Natural killer cell (primary cell): ENCODE measurements at regions not wholly inside any gene's neighbourhood (a gene's known extent, or its start where the extent isn't known, plus 50 kb on each side); places are given as distances from the start of the nearest gene placed in this dataset.

Experiments used
- ATAC-seq, 3 donors: fragments of 150-1000 bp in 2 of 3; fragments of 200-7000 bp in 1 of 3; cut with Tn5 transposase; 1 replicate in 1 of 3; 2 replicates in 2 of 3; pipeline ENCODE4 v1.10.0; 2021; ENCODE audit warnings: mild to moderate bottlenecking in 2 of 3, moderate library complexity in 2 of 3
- DNase-seq, 2 donors: peaks; one replicate each; pipeline versions ENCODE4 v3.0.0 to v3.0.0-alpha.2; 2013 to 2021; ENCODE audit warnings: mixed read lengths in 1 of 2
- H3K27ac ChIP-seq: one replicate; pipeline ENCODE4 v1.5.1; 2013; ENCODE audit warnings: mild to moderate bottlenecking, low read length
- H3K27me3 ChIP-seq: one replicate; pipeline ENCODE4 v1.6.1; 2013; ENCODE audit warnings: low read length; ENCODE audit not compliant: control insufficient read depth, insufficient read depth
- H3K36me3 ChIP-seq: one replicate; pipeline ENCODE4 v1.6.1; 2013; ENCODE audit warnings: low read length; ENCODE audit not compliant: control insufficient read depth, insufficient read depth
- H3K4me1 ChIP-seq: one replicate; pipeline ENCODE4 v1.6.1; 2013; ENCODE audit warnings: low read length; ENCODE audit not compliant: control insufficient read depth, insufficient read depth
- H3K4me3 ChIP-seq: one replicate; pipeline ENCODE4 v1.5.1; 2013; ENCODE audit warnings: low read length
- H3K9me3 ChIP-seq: one replicate; pipeline ENCODE4 v1.6.1; 2013; ENCODE audit warnings: low read length; ENCODE audit not compliant: control insufficient read depth, insufficient read depth
- H3K27ac Mint-ChIP-seq, 2 donors: one replicate each; pipeline ENCODE4 v1.8.0; 2022; ENCODE audit warnings: mild to moderate bottlenecking in 2 of 2, mixed read lengths in 2 of 2, moderate library complexity in 1 of 2
- H3K27me3 Mint-ChIP-seq, 2 donors: one replicate each; pipeline ENCODE4 v1.8.0; 2022; ENCODE audit warnings: low read depth in 2 of 2, mixed read lengths in 2 of 2
- H3K36me3 Mint-ChIP-seq: one replicate; pipeline ENCODE4 v1.8.0; 2022; ENCODE audit warnings: mixed read lengths
- H3K4me1 Mint-ChIP-seq, 2 donors: one replicate each; pipeline ENCODE4 v1.8.0; 2022; ENCODE audit warnings: mixed read lengths in 2 of 2
- H3K4me3 Mint-ChIP-seq: one replicate; pipeline ENCODE4 v1.8.0; 2022; ENCODE audit warnings: mild to moderate bottlenecking, moderate library complexity, mixed read lengths
- H3K9me3 Mint-ChIP-seq, 2 donors: one replicate each; pipeline ENCODE4 v1.8.0; 2022; ENCODE audit warnings: mixed read lengths in 2 of 2
- WGBS: methylation state at CpG from one replicate; pipeline ENCODE4 v1.1.7; 2013; ENCODE audit warnings: missing lambda C conversion rate; ENCODE audit not compliant: insufficient coverage; 5-methylcytosine and 5-hydroxymethylcytosine counted together
- intact Hi-C: fragments of 100-400 bp; cut with micrococcal nuclease; formaldehyde crosslinking; loops from one replicate; pipeline ENCODE4 v1.14.2; 2022
- TF ChIP-seq, protein P1 (sequence below): fragments of 200-600 bp; IDR thresholded peaks from one replicate; pipeline ENCODE4 v1.8.0; 2022; ENCODE audit warnings: antibody characterized with exemption

DNA sequence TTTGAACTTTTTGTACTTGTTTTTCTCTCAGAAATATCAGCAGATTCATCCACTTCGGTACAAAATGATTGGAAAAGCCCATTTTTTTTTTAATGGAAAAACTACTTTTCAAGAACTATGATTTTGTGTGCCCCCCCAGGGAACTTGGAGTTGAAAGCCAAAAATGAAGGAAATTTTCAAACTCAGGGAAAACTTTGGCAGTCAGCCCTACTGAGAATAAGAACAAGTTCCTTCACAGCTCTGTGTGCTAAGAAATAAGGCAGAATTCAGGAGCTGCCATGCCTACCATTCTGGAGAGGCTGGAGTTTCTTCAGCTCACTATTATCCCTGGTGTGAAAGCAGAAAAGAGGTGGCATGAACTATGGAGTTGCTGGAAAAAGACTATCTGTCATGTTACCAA lies 226.0 kb upstream of the SLC35G4 start:
- no peak overlapping the region for H3K27ac Mint-ChIP-seq
- no peaks in the 10 kb centered on the region for H3K4me1 Mint-ChIP-seq
- no peak overlapping the region for H3K4me3 Mint-ChIP-seq
- H3K27me3 Mint-ChIP-seq, result no peaks in the 10 kb centered on the region
- Histone ChIP-seq H3K36me3 (no peaks in the 10 kb centered on the region), H3K4me3 (no peak overlapping the region), H3K9me3 (no peaks in the 10 kb centered on the region), H3K27me3 (no peaks in the 10 kb centered on the region), H3K27ac (no peak overlapping the region), H3K4me1 (no peaks in the 10 kb centered on the region)
- H3K9me3 Mint-ChIP-seq, result peaks cover 0 to 4% of the 10 kb centered on the region in 2 donors
- no peak for DNase-seq
- TF ChIP-seq, protein P1, sequence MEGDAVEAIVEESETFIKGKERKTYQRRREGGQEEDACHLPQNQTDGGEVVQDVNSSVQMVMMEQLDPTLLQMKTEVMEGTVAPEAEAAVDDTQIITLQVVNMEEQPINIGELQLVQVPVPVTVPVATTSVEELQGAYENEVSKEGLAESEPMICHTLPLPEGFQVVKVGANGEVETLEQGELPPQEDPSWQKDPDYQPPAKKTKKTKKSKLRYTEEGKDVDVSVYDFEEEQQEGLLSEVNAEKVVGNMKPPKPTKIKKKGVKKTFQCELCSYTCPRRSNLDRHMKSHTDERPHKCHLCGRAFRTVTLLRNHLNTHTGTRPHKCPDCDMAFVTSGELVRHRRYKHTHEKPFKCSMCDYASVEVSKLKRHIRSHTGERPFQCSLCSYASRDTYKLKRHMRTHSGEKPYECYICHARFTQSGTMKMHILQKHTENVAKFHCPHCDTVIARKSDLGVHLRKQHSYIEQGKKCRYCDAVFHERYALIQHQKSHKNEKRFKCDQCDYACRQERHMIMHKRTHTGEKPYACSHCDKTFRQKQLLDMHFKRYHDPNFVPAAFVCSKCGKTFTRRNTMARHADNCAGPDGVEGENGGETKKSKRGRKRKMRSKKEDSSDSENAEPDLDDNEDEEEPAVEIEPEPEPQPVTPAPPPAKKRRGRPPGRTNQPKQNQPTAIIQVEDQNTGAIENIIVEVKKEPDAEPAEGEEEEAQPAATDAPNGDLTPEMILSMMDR, result no peak
- 0% methylated on average over 1 of the region's 1 CpG for WGBS
- intact Hi-C loops, result no loop called here
- no peaks in the 10 kb centered on the region for H3K36me3 Mint-ChIP-seq
- ATAC-seq, result no peak

GRCh38 chr18:11380968-11381367 lies 228.4 kb upstream of the SLC35G4 start:
- Histone ChIP-seq H3K27ac (no peak overlapping the region), H3K4me3 (no peak overlapping the region), H3K4me1 (no peaks in the 10 kb centered on the region), H3K27me3 (no peaks in the 10 kb centered on the region), H3K36me3 (no peaks in the 10 kb centered on the region), H3K9me3 (no peaks in the 10 kb centered on the region)
- TF ChIP-seq, protein P1, result no peak
- 91% methylated on average over 3 of the region's 3 CpGs for WGBS
- H3K4me3 Mint-ChIP-seq, result no peak overlapping the region
- DNase-seq, result no peak
- intact Hi-C loops, result no loop called here
- H3K27ac Mint-ChIP-seq, result no peak overlapping the region
- no peaks in the 10 kb centered on the region for H3K36me3 Mint-ChIP-seq
- no peaks in the 10 kb centered on the region for H3K4me1 Mint-ChIP-seq
- peaks cover 0 to 6% of the 10 kb centered on the region in 2 donors for H3K9me3 Mint-ChIP-seq
- ATAC-seq, result no peak
- H3K27me3 Mint-ChIP-seq, result no peaks in the 10 kb centered on the region

- H3K4me3 Mint-ChIP-seq, result no peak overlapping the region
- ATAC-seq, result no peak
- TF ChIP-seq, protein P1, result no peak
- Histone ChIP-seq H3K4me1 (no peaks in the 10 kb centered on the region), H3K27me3 (no peaks in the 10 kb centered on the region), H3K36me3 (no peaks in the 10 kb centered on the region), H3K27ac (no peak overlapping the region), H3K4me3 (no peak overlapping the region), H3K9me3 (no peaks in the 10 kb centered on the region)
- H3K4me1 Mint-ChIP-seq, result no peaks in the 10 kb centered on the region
- DNase-seq, result no peak
- 92% methylated on average over 10 of the region's 10 CpGs for WGBS
- H3K27ac Mint-ChIP-seq, result no peak overlapping the region
- H3K9me3 Mint-ChIP-seq, result peaks cover 0 to 4% of the 10 kb centered on the region in 2 donors
- H3K27me3 Mint-ChIP-seq, result no peaks in the 10 kb centered on the region
- no peaks in the 10 kb centered on the region for H3K36me3 Mint-ChIP-seq
- intact Hi-C loops, result no loop called here
Observed at GRCh38 chr18:11379660-11380059, 229.7 kb upstream of the SLC35G4 start.

DNA sequence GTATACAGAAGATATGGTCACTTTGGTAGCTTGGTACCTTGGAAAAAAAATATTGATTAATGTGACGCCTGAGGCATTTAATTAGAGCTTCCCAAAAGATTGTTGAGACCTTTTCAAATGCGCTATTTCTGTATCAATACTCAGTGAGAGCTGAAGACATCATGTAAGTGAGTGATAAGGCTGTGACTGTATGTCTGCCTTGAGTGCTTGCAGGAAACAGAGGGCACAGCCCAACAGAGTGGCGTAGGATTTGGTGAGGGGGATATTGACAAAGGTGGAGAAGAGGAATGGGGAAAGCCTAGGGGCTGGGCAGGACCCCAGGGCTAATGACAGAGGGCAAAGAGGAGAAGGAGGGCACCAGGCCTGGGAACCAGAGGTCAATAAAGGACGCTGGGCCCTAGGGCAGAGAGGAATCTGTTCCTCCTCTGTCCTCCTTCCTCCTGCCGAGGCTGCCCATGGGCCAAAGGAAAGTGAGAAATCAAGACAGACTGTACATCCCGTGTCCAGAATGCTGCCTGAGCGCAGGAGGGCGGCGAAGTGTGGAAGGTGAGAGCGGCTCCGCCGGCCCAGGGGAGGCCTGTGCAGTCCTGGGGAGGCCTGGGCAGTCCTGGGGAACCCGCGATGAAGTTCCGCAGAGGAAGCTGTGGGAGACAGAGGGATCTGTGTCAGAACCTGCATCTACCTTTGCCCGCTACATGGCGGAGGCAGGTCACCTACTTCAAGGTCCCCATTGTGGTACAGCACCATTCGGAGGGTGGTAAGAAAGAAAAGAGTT lies 228.6 kb upstream of the PIEZO2 start:
- Histone ChIP-seq H3K9me3 (no peaks in the 10 kb centered on the region), H3K4me1 (no peaks in the 10 kb centered on the region), H3K27ac (no peak overlapping the region), H3K36me3 (no peaks in the 10 kb centered on the region), H3K27me3 (no peaks in the 10 kb centered on the region), H3K4me3 (no peak overlapping the region)
- Mint-ChIP-seq H3K27me3 (no peaks in the 10 kb centered on the region), H3K36me3 (no peaks in the 10 kb centered on the region), H3K9me3 (peaks cover 0 to 4% of the 10 kb centered on the region in 2 donors), H3K27ac (no peak overlapping the region), H3K4me3 (no peak overlapping the region), H3K4me1 (no peaks in the 10 kb centered on the region)
- TF ChIP-seq, protein P1, result no peak
- WGBS, result 93% methylated on average over 18 of the region's 18 CpGs
- ATAC-seq, result no peak
- intact Hi-C loops, result no loop called here
- DNase-seq, result no peak
